Neuronal stem cell (in vitro differentiated cells): ENCODE measurements at regions not wholly inside any gene's neighbourhood (a gene's known extent, or its start where the extent isn't known, plus 50 kb on each side); places are given as distances from the start of the nearest gene placed in this dataset.

Experiments
- DNase-seq: peaks from one replicate; pipeline ENCODE4 v3.0.0-alpha.2; 2013; ENCODE audit warnings: low spot score
- H2AFZ ChIP-seq: one replicate; pipeline ENCODE4 v1.6.1; 2013; ENCODE audit warnings: mild to moderate bottlenecking, low read length, inconsistent platforms
- H2AK5ac ChIP-seq: 2 replicates; pipeline ENCODE4 v1.6.1; 2013; ENCODE audit warnings: low read depth, mild to moderate bottlenecking, inconsistent platforms, low read length, moderate library complexity, mixed read lengths
- H2BK120ac ChIP-seq: 2 replicates; pipeline ENCODE4 v1.6.1; 2013; ENCODE audit warnings: low read depth, mild to moderate bottlenecking, inconsistent platforms, low read length, moderate library complexity, mixed read lengths
- H2BK12ac ChIP-seq: one replicate; pipeline ENCODE4 v1.6.1; 2013; ENCODE audit warnings: low read length, inconsistent platforms
- H2BK15ac ChIP-seq: 2 replicates; pipeline ENCODE4 v1.6.1; 2013; ENCODE audit warnings: mild to moderate bottlenecking, low read length, inconsistent platforms, mixed read lengths
- H2BK5ac ChIP-seq: one replicate; pipeline ENCODE4 v1.6.1; 2013; ENCODE audit warnings: inconsistent platforms, mild to moderate bottlenecking, low read length, moderate library complexity
- H3K14ac ChIP-seq: one replicate; pipeline ENCODE4 v1.6.1; 2013; ENCODE audit warnings: low read length, inconsistent platforms
- H3K18ac ChIP-seq: 2 replicates; pipeline ENCODE4 v1.6.1; 2013; ENCODE audit warnings: low read length, inconsistent platforms
- H3K23ac ChIP-seq: 2 replicates; pipeline ENCODE4 v1.6.1; 2013; ENCODE audit warnings: low read depth, mild to moderate bottlenecking, mixed read lengths, low read length, inconsistent platforms; ENCODE audit not compliant: poor library complexity
- H3K27ac ChIP-seq: replicated peaks from 3 replicates; pipeline ENCODE4 v1.5.1; 2013; ENCODE audit warnings: low read length, inconsistent platforms
- H3K27me3 ChIP-seq, 3 experiments: 2 replicates each; pipeline ENCODE4 v1.6.1; 2013; ENCODE audit warnings: low read length in 3 of 3, mild to moderate bottlenecking in 2 of 3, inconsistent platforms in 1 of 3, low read depth in 1 of 3, mixed read lengths in 1 of 3, moderate library complexity in 1 of 3; ENCODE audit not compliant: control insufficient read depth in 3 of 3, insufficient read depth in 3 of 3
- H3K36me3 ChIP-seq, 2 donors: replicated peaks in 1 of 2; 2 replicates each; pipeline ENCODE4 v1.6.1; 2013; ENCODE audit warnings: low read length in 2 of 2; ENCODE audit not compliant: control insufficient read depth in 2 of 2, insufficient read depth in 2 of 2
- H3K4ac ChIP-seq: 2 replicates; pipeline ENCODE4 v1.6.1; 2013; ENCODE audit warnings: inconsistent platforms, mild to moderate bottlenecking, low read length, moderate library complexity
- H3K4me1 ChIP-seq, 2 donors: 1 replicate in 1 of 2; 2 replicates in 1 of 2; pipeline ENCODE4 v1.6.1; 2013; ENCODE audit warnings: low read length in 2 of 2, low read depth in 1 of 2; ENCODE audit not compliant: control insufficient read depth in 2 of 2, insufficient read depth in 1 of 2
- H3K4me2 ChIP-seq: one replicate; pipeline ENCODE4 v1.6.1; 2013; ENCODE audit warnings: mild to moderate bottlenecking, low read length, inconsistent platforms; ENCODE audit not compliant: insufficient read depth, poor library complexity, severe bottlenecking
- H3K4me3 ChIP-seq, 2 donors: 2 replicates each; pipeline ENCODE4 v1.5.1; 2013; ENCODE audit warnings: low read length in 2 of 2, mild to moderate bottlenecking in 2 of 2, inconsistent platforms in 1 of 2, moderate library complexity in 1 of 2
- H3K79me1 ChIP-seq: one replicate; pipeline ENCODE4 v1.6.1; 2013; ENCODE audit warnings: low read depth, mild to moderate bottlenecking, inconsistent platforms, low read length, moderate library complexity
- H3K9ac ChIP-seq: one replicate; pipeline ENCODE4 v1.6.1; 2013; ENCODE audit warnings: mild to moderate bottlenecking, low read depth, low read length, inconsistent platforms; ENCODE audit not compliant: poor library complexity
- H3K9me3 ChIP-seq, 2 donors: replicated peaks in 1 of 2; 2 replicates each; pipeline versions ENCODE3 to v1.6.1; 2013; ENCODE audit warnings: low read length in 2 of 2, mild to moderate bottlenecking in 2 of 2, inconsistent platforms in 1 of 2, low read depth in 1 of 2, mixed read lengths in 1 of 2, moderate library complexity in 1 of 2; ENCODE audit not compliant: control insufficient read depth in 2 of 2, insufficient read depth in 1 of 2
- H4K8ac ChIP-seq: one replicate; pipeline ENCODE4 v1.6.1; 2013; ENCODE audit warnings: low read depth, mild to moderate bottlenecking, inconsistent platforms, low read length, moderate library complexity
- H4K91ac ChIP-seq: one replicate; pipeline ENCODE4 v1.6.1; 2013; ENCODE audit warnings: low read length, low read depth, mild to moderate bottlenecking, inconsistent platforms; ENCODE audit not compliant: poor library complexity
- WGBS, 2 donors: extraction: QIAGEN DNeasy Blood & Tissue Kit; methylation state at CpG; one replicate each; pipeline ENCODE4 v1.1.7; 2013; ENCODE audit warnings: missing lambda C conversion rate in 2 of 2, mixed read lengths in 1 of 2; ENCODE audit not compliant: insufficient read length in 2 of 2, insufficient replicate concordance in 1 of 2; ENCODE audit errors: extremely low coverage in 2 of 2; 5-methylcytosine and 5-hydroxymethylcytosine counted together

GRCh38 chr9:115262952-115263351 lies 145.0 kb upstream of the TNC start:
- H2BK15ac ChIP-seq, result no peak overlapping the region
- no peak overlapping the region for H3K4ac ChIP-seq
- no peak overlapping the region for H3K27ac ChIP-seq
- H2AFZ ChIP-seq, result no peak overlapping the region
- H3K27me3 ChIP-seq, result peaks cover 0 to 2% (median 0%) of the 10 kb centered on the region in 3 experiments
- H2BK5ac ChIP-seq, result no peak overlapping the region
- H3K4me2 ChIP-seq, result no peak overlapping the region
- no peak overlapping the region for H3K4me3 ChIP-seq
- H3K36me3 ChIP-seq, result no peaks in the 10 kb centered on the region
- no peaks in the 10 kb centered on the region for H3K79me1 ChIP-seq
- H3K23ac ChIP-seq, result no peak overlapping the region
- no peak overlapping the region for H2AK5ac ChIP-seq
- no peak overlapping the region for H3K18ac ChIP-seq
- H2BK12ac ChIP-seq, result no peak overlapping the region
- no peak overlapping the region for H4K91ac ChIP-seq
- H4K8ac ChIP-seq, result no peak overlapping the region
- no peak overlapping the region for H2BK120ac ChIP-seq
- no peaks in the 10 kb centered on the region for H3K4me1 ChIP-seq
- no peak for DNase-seq
- H3K14ac ChIP-seq, result no peak overlapping the region
- H3K9me3 ChIP-seq, result no peaks in the 10 kb centered on the region
- H3K9ac ChIP-seq, result no peak overlapping the region

- Histone ChIP-seq H3K14ac (no peak overlapping the region), H3K4me1 (no peaks in the 10 kb centered on the region), H3K9ac (no peak overlapping the region), H3K9me3 (no peaks in the 10 kb centered on the region), H2BK15ac (no peak overlapping the region), H4K8ac (no peak overlapping the region), H3K79me1 (no peaks in the 10 kb centered on the region), H3K27me3 (peaks cover 0 to 2% (median 0%) of the 10 kb centered on the region in 3 experiments), H2AK5ac (no peak overlapping the region), H2BK5ac (no peak overlapping the region), H2AFZ (no peak overlapping the region), H3K4me2 (no peak overlapping the region), H2BK12ac (no peak overlapping the region), H4K91ac (no peak overlapping the region), H2BK120ac (no peak overlapping the region), H3K23ac (no peak overlapping the region), H3K36me3 (no peaks in the 10 kb centered on the region), H3K27ac (no peak overlapping the region), H3K4me3 (no peak overlapping the region), H3K18ac (no peak overlapping the region), H3K4ac (no peak overlapping the region)
- no peak for DNase-seq
- no CpG with 5 or more reads among the region's 2 CpGs for WGBS, 2 donors
These were observed 145.6 kb upstream of the TNC start for GRCh38 chr9:115263371-115264075.

DNA sequence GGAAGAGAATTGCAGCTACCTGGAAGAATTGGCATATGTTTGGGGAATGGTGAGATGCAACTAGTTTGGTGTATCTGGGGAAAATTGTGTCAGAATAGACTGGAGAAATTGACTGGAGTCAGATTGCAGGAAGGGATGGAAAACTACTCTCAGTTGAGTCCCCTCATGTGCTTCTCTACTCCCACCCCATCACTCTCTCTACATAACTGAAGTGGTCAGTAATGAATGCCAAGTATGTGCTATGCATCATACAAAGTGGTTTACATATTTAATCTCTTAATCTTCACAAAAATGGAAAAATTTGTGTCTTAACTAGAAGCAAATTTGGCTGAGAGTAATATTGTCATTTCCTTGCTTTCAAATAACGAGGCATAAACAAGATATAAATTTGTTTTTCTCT lies 146.4 kb upstream of the TNC start:
- Histone ChIP-seq H3K4me2 (no peak overlapping the region), H2AFZ (no peak overlapping the region), H3K27me3 (peaks cover 0 to 2% (median 0%) of the 10 kb centered on the region in 3 experiments), H3K23ac (no peak overlapping the region), H3K79me1 (no peaks in the 10 kb centered on the region), H3K14ac (no peak overlapping the region), H3K36me3 (no peaks in the 10 kb centered on the region), H3K18ac (no peak overlapping the region), H2BK120ac (no peak overlapping the region), H2AK5ac (no peak overlapping the region), H2BK15ac (no peak overlapping the region), H2BK12ac (no peak overlapping the region), H3K4ac (no peak overlapping the region), H2BK5ac (no peak overlapping the region), H4K91ac (no peak overlapping the region), H4K8ac (no peak overlapping the region), H3K4me1 (no peaks in the 10 kb centered on the region), H3K4me3 (no peak overlapping the region), H3K27ac (no peak overlapping the region), H3K9me3 (no peaks in the 10 kb centered on the region), H3K9ac (no peak overlapping the region)
- no peak for DNase-seq
- WGBS, 2 donors, result no CpG with 5 or more reads among the region's 1 CpG

GRCh38 chr9:115267790-115268189 lies 149.8 kb upstream of the TNC start:
- Histone ChIP-seq H2BK15ac (no peak overlapping the region), H3K27ac (no peak overlapping the region), H3K18ac (no peak overlapping the region), H2BK5ac (no peak overlapping the region), H3K4ac (no peak overlapping the region), H2AFZ (no peak overlapping the region), H3K9me3 (no peaks in the 10 kb centered on the region), H3K23ac (no peak overlapping the region), H4K91ac (no peak overlapping the region), H3K36me3 (no peaks in the 10 kb centered on the region), H3K4me3 (no peak overlapping the region), H3K4me1 (no peaks in the 10 kb centered on the region), H3K27me3 (peaks cover 0 to 2% (median 0%) of the 10 kb centered on the region in 3 experiments), H2AK5ac (no peak overlapping the region), H3K14ac (no peak overlapping the region), H2BK120ac (no peak overlapping the region), H3K4me2 (no peak overlapping the region), H3K79me1 (no peaks in the 10 kb centered on the region), H4K8ac (no peak overlapping the region), H2BK12ac (no peak overlapping the region), H3K9ac (no peak overlapping the region)
- WGBS, 2 donors, result 100% methylated on average over 1 of the region's 3 CpGs; no CpG with 5 or more reads in 1 of the 2 donors
- no peak for DNase-seq
